ENCODE measurements at regions not wholly inside any gene's neighbourhood (a gene's known extent, or its start where the extent isn't known, plus 50 kb on each side); places are given as distances from the start of the nearest gene placed in this dataset.
"Not testable (repeated sequence)": the region's sequence is repeated elsewhere in the genome, so short reads cannot be mapped to it uniquely, and the experiment has no call there.

GRCh38 chr16:29145086-29145485 is 160.2 kb downstream of the LAT start:
- not testable (repeated sequence) for DNase-seq (ENCODE audit: low spot score)

DNA sequence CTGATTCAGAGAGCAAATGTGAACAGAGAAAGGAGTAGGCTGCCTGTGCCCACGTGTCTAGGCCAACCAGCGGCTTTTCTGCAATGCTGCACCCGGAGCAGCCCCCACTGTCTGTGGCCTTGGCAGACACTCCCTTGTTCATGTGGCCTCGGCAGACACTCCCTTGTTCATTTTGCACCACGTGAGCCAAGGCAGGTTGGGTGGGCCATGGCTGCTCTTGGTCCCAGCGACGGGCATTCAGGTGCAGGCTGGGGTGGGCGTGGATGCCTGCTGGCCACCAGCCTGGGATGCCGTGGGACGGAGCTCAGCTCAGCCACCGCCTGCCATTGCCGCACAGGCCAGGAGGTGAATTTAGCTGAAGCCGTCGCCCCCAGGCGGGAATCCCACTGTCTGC is 159.8 kb downstream of the LAT start:
- not testable (repeated sequence) for DNase-seq (ENCODE audit: low spot score)

- not testable (repeated sequence) for DNase-seq (ENCODE audit: low spot score)
Observed at GRCh38 chr16:29143739-29144668, 159.2 kb downstream of the LAT start.

- not testable (repeated sequence) for DNase-seq (ENCODE audit: low spot score)
Observed at GRCh38 chr16:29142506-29142905, 157.7 kb downstream of the LAT start.

DNA sequence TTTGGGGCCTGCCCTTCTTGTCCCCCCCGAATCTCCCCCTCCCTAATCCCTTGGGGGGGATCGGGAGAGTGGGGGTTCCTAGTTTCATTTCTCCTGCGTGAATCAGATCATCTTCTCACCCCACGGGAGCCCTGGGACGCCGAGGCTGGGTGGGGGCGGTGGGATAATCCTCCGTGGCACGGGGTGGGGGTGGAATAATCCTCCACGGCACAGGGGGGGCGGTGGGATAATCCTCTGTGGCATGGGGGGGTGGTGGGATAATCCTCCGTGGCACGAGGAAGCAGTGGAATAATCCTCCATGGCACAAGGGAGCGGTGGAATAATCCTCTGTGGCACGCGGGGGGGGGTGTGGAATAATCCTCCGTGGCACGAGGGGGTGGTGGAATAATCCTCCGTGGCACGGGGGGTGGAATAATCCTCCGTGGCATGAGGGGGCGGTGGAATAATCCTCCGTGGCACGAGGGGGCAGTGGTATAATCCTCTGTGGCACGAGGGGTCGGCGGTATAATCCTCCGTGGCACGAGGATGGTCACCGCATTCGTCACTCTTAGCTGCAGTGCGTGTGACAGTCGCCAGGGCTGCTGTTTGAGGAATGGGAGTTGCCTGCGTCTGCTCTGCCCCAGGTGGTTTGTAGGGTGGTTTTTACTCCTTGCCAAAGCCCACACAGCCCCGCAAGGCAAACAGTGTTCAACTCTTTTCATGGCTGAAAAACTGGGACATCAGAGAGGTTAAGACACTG is 156.9 kb downstream of the LAT start:
- DNase-seq (ENCODE audit: low spot score), result no peak

DNA sequence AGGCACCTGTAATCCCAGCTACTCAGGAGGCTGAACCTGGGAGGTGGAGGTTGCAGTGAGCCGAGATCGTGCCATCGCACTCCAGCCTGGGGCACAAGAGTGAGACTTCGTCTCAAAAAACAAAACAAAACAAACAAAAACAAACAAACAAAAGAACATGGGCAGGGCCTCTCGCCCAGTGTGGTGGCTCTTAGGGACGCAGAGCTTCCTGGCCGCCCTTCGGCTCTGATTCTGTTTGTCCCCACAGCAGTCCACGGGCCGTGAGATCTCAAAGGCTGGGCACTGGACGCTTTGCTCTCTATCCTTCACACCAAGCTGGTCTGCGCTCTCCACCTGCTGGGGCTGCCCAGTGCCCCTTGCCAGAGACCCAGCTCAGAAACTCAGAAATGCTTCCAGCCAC is 156.3 kb downstream of the LAT start:
- DNase-seq (ENCODE audit: low spot score), result not testable (repeated sequence)

- DNase-seq (ENCODE audit: low spot score), result not testable (repeated sequence)
Observed at GRCh38 chr16:29139901-29140855, 155.3 kb downstream of the LAT start.

DNA sequence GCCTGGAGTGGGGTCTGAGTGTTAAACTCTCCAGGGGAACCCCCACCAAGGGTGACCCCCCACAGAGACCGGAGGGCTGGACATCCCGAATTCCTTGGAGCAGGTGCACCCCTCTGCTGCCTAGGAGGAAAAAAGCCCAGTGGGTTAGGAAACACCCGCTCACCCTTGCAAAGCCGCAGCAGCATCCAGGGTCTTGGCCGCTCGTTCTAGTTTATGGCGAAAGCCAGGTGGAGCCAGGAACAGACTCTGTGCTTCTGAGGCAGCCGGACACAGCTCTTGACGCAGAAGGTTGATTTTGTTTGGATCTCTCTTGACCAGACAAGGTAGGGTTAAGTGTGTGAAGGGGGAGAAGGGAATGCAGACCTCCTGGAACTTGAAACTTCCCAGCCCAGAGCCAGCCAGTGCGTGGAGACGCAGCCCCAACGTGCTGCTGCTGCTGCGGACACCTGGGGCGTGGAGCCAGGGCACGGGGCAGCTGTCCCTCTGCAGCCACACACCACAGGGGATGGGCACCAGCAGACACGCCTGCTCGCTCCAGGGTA is 154.5 kb downstream of the LAT start:
- no peak for DNase-seq (ENCODE audit: low spot score)

DNA sequence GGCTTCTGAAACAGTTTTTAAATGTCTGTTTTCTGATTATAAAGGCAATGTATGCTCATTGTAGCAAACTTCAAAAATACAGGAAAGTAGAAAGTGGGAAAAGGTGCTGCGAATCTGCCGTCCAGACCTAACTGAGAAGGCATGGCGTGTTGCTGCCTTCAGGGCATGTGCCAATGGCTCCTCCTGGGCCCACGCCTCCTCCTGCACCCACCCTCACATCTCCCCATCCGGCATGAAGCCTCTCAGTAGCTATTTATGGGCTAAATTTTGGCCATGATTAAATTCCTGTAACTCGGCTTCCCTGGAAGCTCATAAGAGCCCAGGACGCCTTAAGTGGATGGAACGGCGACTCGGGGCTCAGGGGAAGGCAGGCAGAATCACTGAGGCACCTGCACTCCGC is 153.8 kb downstream of the LAT start:
- not testable (repeated sequence) for DNase-seq (ENCODE audit: low spot score)

- not testable (repeated sequence) for DNase-seq (ENCODE audit: low spot score)
Observed at GRCh38 chr16:29137894-29138662, 153.2 kb downstream of the LAT start.

GRCh38 chr16:29137461-29137860 is 152.6 kb downstream of the LAT start:
- DNase-seq (ENCODE audit: low spot score), result not testable (repeated sequence)

DNA sequence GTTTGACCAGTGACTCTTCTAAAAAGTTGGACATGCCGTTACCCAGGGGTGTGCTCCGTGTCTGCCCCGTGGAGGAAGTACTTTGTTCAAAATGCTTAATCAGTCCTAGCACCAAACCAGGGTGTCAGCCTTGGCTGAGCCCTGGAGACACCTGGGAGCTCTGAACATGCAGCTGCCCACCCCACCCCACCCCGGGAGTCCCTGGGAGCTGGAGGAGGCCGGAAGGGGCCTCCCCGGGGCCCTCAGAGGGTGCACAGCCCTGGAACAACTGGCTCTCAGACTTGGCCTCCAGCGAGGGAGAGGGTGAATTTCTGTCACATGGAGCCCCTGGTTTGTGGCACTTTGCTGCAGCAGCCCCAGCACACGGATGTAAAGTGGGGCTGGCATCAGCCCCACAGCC is 152.1 kb downstream of the LAT start:
- not testable (repeated sequence) for DNase-seq (ENCODE audit: low spot score)

- not testable (repeated sequence) for DNase-seq (ENCODE audit: low spot score)
Observed at GRCh38 chr16:29136046-29136696, 151.3 kb downstream of the LAT start.

DNA sequence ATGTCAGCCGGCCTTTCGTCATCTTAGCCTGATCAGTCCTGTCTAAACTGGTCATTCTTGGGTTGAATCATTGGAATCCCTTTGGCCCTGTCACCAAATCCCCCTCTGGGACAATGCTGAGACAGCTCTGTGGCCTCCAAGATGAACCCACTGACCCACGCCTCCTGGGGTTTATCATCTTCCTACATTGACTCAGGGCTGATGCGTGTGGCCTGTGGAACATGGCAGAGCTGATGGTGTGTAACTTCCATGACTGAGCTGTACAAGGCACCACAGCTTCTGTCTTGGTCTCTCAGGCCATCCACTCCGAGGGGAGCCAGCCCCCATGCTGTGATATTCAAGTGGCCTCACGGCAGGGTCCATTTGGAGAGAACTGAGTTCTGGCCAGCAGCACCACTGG is 150.2 kb downstream of the LAT start:
- DNase-seq (ENCODE audit: low spot score), result not testable (repeated sequence)

GRCh38 chr16:29133681-29134430 is 149.0 kb downstream of the LAT start:
- not testable (repeated sequence) for DNase-seq (ENCODE audit: low spot score)

DNA sequence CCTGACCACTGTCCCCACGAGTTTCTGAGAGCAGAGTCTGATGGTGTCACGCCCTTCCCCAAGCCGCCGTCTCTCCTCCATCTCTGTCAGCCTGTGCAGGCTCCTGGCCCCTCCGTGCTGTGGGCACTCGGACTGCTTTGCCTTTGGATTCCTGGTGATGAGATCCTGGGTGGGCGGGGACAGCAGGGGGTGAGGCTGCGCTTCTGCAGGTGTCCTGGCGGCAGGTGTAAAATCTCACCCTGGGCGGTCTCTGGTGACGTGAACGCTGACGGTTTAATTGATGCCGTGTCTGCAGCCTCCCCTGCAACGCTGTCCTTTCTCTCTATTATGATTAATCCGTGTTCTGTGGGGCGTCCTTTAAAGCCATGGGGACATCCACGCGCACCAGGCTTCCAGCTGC is 148.0 kb downstream of the LAT start:
- DNase-seq (ENCODE audit: low spot score), result not testable (repeated sequence)

DNA sequence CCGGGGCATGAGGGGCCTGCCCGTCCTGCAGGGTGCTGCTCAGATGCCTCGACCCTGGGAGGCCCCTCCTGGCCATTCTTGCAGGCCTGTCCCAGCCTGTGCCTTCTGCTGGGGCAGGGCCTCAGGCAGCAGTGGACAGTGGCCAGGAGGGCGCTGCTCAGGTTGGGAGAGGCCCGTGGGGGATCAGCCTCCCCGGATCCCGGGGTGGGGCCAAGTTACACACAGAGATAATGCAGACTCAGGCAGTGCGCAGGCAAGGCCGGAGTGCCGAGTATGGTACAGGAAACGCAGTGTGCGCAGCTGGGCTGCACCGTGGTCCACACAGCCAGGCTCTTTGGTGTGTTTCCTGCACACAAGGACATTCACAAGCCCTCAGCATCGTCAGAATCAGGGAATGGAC is 147.6 kb downstream of the LAT start:
- not testable (repeated sequence) for DNase-seq (ENCODE audit: low spot score)

- not testable (repeated sequence) for DNase-seq (ENCODE audit: low spot score)
Observed at GRCh38 chr16:29130901-29131851, 146.3 kb downstream of the LAT start.

Measured in CD4-positive, alpha-beta T cell treated with Interleukin-15 for 4 hours (primary cell).